GM19455 (cell line): ENCODE measurements at regions not wholly inside any gene's neighbourhood (a gene's known extent, or its start where the extent isn't known, plus 50 kb on each side); places are given as distances from the start of the nearest gene placed in this dataset.
"Not testable (repeated sequence)": the region's sequence is repeated elsewhere in the genome, so short reads cannot be mapped to it uniquely, and the experiment has no call there.

Experiments
- ATAC-seq: cut with Tn5 transposase; IDR thresholded peaks from one replicate; pipeline ENCODE4 v1.9.1; 2021; ENCODE audit not compliant: unreplicated experiment

DNA sequence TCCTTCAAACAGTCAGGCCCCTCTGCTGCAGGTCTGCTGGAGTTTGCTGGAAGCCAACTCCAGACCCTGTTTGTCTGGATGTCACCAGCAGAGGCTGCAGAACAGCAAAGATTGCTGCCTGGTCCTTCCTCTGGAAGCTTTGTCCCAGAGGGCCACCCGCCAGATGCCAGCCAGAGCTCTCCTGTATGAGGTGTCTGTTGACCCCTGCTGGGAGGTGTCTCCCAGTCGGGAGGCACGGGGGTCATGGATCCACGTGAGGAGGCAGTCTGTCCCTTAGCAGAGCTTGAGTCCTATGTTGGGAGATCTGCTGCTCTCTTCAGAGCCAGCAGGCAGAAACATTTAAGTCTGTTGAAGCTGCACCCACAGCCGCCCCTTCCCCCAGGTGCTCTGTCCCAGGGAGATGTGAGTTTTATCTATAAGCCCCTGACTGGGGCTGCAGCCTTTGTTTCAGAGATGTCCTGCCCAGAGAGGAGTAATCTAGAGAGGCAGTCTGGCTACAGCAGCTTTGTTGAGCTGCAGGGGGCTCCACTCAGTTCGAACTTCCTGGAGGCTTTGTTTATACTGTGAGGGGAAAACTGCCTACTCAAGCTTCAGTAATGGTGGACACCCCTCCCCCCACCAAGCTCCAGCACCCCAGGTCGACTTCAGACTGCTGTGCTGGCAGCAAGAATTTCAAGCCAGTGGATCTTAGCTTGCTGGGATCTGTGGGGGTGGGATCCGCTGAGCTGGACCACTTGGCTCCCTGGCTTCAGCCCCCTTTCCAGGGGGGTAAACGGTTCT, 72.1 kb downstream of the OGFRL1 start:
- not testable (repeated sequence) for ATAC-seq

DNA sequence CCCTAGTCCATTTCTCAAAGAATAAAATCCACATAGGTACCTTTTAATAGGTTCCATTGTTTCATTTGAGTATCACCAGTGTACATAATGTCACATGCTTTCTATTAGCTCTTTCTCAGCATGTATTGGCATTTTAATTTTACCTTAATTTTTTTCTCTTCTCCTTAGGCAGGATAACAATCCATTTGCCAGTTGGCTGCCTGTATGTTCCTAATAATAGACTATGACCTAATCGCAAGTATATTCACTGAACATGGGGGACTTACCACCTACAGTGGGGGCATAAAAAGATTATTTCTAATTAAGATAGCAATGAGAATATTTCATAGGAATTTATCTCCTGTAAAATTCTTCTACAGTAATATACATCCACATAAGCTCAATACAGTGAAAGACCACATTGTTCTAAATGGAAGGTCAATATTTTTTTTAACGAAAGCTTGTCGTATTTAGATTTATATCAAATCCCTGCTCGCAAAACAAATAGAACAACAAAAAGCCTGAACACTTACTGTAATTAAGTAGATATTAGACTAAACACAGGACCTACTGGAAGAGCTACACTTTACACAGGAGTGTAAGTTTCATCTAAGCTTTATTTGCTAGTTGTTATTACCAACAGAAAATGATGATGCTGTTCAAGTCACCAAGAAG, 76.4 kb downstream of the OGFRL1 start:
- no peak for ATAC-seq

DNA sequence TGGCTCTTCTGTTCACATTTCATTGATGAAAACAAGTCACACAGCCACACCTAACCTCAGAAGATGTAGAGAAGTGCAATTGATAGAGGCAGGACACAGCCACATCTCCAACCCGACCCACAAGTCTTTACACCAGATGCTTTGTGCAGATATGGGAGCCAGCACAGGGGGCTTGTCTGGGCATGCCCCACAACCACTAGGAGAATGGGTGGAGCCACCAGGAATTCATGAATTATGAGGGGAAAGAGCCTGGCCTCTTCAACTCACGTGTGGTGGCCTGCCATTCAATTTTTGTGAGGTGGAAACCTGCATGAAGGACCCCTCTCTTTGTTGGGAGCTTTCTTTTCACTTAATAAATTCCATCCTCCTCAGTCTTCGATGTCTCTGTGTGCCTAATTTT, 79.1 kb downstream of the OGFRL1 start:
- ATAC-seq: no peak

DNA sequence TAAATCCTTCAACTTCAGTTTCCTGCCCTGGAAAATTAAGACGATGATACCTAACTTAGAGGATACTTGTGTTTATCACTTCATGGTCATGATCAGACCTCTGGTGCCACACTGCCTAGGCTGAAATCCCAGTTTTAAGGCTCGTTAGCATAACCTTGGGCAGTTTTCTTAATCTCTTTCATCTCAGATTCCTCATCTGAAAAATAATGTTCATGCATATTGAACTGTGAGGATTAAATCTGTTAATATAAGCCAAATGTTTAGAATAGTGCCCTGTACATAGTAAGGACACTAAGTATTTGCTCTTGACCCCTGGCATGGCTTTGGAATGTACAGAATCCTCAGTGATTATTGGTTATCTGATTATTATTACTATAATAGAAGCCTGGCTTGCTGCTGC, 79.7 kb downstream of the OGFRL1 start:
- ATAC-seq: no peak

DNA sequence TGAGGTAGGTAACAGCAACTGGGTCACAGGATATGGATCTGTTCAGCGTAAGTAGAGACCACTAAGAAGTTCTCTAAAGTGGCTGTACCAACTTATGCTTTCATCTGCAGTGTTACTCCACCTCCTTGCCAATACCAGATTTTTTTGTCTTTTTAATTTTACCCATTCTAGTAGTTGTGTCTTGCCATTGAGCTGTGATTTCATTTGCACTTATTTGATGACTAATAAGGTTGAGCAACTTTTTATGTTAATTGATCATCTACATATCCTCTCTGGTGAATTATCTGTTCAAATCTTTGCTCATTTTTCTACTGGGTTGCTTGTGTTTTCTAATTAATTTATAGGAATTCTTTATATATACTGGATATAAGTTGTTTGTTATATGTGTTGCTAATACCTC, 82.9 kb downstream of the OGFRL1 start:
- ATAC-seq: no peak

DNA sequence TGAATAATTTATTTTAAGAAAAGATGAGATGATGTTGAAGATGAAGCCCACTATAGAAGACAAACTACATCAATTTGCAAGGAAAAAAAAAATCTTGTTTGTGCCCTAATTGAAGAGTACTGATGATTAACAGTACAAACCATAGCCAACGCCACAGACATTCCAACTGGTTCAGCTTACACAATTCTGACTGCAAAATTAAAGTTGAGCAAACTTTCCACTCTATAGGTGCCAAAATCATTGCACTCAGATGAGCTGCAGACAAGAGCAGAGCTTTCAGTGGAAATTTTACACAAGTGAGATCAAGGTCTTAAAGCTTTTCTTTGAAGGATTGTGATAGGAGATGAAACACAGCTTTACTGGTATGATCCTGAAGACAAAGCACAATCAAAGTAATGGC, 85.3 kb downstream of the OGFRL1 start:
- no peak for ATAC-seq

DNA sequence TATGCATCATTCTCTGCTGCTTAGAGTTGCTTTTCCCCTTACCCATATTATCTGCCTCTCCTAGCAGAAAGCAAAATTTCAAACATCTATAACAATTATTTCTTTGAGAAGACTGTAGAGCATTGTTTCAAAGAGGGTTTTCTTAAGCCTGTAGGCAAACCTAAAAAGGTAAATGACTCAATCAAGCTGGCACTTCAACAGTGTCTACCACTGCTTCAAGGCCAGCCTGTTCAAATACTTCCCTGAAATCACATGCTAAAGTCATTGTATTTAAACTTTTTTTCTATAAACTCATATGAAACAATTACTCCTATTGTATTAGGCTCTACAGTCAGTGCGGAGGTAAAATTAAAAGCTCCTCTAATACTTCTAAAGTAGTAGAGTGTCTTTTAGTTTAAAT, 87.1 kb downstream of the OGFRL1 start:
- ATAC-seq: no peak

DNA sequence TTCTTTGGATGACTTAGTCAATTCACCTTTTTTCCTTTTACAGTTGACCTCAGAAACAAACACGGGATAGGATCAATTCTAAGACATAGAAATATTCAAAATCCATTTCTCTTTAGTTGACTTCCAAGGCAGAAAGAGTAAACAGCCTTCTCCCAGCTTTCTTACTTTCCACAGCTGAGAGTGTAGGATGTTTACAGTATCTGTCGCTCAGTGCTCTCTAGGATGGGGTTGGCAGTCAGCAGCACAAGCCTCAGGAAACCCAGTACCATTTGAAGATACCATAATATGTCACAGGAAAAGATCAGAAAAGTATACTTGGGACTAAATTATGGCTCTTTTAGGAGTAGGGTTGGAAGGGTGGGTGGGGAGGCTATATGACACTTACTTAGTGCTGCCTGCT, 88.2 kb downstream of the OGFRL1 start:
- ATAC-seq: no peak

DNA sequence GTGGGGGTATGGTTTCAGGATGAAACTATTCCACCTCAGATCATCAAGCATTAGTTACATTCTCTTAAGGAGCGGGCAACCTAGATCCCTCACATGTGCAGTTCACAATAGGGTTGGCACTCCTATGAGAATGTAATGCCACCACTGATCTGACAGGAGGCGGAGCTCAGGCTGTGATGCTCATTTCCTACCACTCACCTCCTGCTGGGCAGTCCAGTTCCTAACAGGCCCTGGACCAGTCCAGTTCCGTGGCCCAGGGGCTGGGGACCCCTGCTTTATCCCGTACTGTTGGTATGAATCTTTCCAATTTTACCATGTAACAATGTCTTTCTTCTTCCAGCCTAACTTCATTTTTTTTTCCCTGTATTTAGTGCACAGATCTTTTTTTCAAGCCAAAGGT, 94.9 kb downstream of the OGFRL1 start:
- no peak for ATAC-seq

DNA sequence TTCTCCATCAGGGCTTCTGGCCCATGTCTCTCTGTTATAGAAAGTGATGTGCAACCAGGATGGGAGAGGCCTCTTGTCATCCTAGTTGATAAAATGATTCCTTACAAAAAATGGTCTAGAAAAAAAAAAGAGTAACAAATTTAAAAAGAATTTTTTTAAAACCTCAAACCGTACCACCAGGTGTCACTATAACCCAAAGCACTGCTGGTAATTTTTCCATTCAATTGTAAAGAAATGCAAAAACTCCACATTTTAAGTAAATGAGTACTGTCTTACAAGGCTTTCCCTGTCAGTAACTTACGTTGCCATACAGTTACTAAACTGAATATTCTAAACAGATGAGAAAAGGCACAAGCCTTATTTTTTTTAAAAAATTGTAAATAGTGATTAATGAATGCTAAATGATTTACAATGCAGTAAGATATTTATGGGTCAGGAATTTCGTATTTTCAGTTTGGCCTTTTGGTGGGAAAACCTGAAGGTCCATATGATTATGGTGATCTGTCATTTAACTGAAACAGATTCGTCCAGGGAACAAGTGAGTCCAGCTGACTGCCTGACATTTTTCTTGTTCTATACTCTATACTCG, 95.4 kb downstream of the OGFRL1 start:
- ATAC-seq: no peak

DNA sequence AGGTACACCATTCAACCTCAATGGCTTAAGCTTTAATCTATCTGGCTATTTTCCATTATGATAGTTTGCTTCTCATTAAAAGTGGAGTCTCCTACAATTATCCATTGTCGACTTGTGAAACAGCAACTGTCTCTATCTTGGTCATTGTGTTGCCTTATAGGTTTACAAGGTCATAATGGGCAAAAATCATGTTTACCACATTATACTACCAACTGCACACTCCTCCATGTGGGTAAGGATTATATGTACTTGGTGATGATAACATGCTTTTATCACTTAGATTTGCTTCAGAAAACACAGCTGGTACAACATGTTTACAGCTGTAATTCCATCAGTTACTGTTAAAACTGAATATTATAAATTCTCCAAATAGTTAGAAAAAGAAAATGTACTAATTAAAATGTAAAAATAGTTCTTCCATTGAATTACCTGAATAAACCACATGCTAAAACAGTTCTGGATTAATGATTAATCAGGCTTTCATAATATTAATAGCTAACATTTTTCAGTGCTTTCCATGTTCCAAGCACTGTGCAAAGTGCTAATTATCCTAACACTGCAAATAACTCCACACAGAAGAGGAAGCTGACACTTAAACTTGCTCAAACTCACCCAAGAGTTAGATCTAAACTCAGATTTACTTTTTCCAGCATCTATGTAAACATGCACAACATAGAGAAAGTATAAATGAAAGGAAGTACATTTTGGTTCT, 96.7 kb downstream of the OGFRL1 start:
- no peak for ATAC-seq

DNA sequence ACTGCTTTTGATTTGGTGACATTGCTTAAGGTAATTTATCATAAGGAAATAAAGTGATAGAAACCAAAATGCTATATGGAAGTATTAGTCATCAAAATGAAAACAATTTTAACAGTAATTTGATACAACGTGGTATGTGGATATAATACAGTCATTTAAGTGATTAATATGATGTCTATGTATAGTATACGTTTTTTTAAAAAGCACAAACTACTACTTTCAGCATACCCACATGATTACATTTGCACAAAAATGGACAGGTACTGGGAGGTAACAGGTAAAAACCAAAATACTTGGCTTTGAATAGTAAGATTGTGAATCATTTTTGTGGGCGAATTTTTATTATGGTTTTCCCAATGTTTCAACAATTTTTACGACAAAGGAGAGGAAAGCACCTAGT, 97.6 kb downstream of the OGFRL1 start:
- ATAC-seq: no peak

DNA sequence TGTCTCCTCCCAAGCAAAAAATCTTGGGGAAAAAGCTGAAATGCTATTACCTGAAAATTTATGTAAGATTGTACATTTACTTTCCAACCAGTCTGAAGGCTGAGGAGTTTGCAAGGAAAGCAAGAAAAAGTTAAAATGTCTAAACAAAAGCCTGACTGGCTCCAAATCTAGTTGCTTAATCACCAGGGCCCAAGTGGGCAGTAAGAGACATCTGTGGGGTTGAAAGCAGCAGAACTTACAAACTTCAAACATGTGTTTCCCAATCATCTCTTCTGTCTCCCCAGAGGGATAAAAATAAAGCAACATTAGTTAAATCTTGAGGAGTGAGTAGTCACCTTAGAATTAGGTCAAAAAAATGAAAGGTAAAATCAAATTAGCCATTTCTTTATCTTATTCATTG, 98.6 kb downstream of the OGFRL1 start:
- no peak for ATAC-seq

DNA sequence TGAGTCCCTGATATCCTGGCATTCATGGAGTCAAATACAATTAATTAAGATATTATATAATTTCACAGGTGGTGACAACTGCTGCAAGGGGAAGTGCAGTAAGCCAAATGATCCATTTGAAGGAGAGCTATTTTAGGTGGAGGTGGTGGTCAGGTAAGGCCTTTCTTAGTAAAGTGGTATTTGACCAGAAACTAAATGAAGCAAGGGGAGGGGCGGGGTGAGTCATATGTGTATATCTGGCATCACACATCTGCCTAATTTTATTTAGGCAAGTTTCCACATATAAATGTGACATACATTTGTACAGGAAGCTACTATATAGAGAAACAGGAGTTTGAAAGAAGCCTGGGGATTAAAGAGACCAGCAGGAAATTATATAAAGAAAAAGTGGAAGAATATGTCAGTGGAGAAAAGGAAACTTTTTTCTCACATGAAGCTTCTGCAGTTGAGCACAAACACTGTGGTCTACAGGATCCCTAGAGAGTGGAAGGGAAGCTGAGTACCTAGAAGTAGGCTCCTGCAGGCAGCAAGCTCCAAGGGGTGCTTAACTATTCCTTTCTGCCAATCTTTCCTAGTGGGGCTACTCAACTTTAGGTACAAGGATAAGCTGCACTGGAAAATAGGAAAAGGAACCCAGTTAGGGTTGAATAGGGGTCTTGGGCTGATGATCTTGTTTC, 99.6 kb downstream of the OGFRL1 start:
- no peak for ATAC-seq

DNA sequence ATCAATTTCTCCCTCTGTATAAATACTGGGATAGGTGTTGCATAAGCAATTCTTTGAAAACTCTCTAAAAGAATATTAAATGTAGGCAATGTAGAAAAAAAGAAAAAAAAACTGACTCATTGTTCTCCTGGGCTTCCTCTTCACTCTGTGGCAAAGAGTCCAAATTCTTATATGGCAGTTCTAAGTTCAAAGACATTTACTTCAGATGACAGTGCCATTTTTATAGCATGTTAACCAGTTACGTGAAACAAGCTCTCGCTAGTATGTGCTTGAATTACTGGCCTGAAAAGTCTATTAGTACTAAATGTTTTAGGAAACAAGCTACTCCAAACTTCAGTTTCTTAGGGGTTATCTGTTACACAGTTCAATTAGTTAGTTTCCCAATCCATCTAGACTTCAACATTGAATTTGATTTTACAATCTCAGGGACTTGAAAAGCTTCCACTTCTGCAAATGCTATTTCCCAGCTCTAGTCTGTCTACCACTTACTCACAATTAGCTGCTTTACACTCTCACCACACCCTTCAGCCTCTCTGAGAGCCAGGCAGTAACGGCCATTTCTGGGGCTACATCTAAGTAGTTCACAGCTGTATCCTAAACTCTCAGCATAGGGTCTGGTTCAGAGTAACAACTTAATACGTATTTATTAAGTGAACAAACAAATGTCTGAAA, 100.4 kb downstream of the OGFRL1 start:
- ATAC-seq: no peak

DNA sequence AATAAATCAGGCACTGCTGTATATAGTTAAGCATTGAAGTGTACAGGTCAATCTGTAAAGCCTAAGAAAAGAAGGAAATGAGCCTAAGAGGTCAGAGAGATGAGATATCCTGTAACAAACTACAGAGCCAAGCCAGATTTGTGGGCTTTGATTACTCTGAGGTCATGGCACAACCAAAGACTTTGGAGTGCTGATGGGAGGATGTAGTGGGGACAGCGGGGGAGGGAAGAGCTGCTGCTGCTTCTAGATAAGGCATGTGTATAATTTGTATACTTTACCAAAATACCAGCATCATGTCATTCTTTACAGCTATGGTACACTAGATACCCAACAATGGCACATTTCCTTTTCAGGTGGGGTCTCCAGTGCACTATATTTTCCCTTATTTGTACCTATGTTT, 102.5 kb downstream of the OGFRL1 start:
- no peak for ATAC-seq

DNA sequence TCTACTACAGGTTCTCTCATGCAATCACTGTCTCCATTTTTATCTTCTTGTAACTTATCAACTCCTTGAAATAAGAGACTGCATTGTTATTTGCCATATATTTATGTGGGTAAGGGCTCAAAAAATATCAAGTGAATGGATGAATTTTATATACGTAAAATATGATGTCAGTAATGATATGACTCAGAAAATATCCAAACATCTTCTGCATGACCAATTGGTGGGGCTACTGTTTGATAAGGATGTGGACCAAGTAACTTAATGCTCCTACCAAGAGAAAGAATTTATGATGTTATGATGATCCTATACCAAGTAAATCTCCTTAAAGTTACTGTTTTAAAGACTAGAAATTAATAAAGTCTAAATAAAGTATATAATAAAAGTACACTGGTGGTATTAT, 103.7 kb downstream of the OGFRL1 start:
- ATAC-seq: no peak

DNA sequence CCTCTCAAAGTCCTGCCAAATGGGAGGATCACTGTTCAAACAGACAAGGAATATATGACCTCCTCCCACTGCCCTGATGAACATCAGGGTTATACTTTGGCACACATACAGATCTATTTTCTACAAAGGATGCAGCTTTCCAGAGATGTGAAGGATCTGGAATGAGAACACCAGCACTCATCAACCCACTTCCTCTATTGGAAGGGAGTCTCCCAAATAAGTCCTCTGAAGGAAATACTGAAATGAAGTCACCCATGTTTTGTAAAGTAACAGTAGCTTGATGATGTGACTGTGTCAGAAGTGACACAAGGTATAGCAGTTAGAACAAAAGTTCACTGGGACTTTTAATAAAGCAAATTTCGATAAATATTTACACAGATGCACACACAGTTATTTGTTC, 104.9 kb downstream of the OGFRL1 start:
- no peak for ATAC-seq

DNA sequence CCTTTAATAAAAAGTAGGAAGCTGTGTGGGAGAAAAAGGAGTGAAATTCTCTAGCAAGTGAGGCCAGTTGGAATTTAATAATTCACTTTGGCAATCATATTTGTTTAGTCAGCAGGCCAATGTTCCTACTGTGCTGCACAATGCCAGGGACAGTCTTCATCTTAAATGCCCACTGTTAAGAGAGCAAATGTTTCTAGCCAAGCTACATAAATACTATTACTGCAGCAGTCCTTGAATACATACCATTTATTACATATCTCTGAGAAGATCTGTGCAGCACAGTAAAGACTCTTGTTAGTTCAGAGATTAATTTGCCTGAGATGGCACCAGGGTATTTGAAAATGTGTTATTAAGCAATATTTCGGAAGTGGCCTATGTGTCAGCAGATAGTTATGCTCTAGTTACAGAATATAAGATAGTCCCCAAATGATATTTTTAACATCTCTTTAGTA, 105.4 kb downstream of the OGFRL1 start:
- ATAC-seq: no peak

DNA sequence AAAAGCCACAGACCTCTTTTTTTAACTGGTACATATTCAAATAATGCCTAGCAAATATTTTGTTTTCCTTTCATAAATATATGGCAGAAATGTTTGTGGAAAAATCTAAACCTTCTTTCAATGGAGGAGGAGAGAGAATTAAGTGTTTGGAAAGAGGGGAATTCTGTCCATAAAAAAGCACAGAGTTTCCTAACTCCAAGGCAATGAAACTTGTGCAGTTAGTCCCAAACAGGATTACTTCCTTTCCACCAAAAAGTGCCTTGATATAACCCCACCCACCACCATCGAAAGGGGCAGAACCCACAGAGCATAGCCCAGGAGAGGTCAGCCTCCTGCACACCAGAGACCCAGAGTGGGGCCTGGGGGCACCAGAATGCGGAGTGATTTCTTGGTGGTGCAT, 106.3 kb downstream of the OGFRL1 start:
- ATAC-seq: no peak
